ENCODE measurements at regions not wholly inside any gene's neighbourhood (a gene's known extent, or its start where the extent isn't known, plus 50 kb on each side); places are given as distances from the start of the nearest gene placed in this dataset.

- TF ChIP-seq CTCF (IDR thresholded peaks at IDR 0.05; ENCODE audit: insufficient read depth, low read length, poor library complexity, severe bottlenecking) (no peak), EZH2phosphoT487 (conservative IDR thresholded peaks at IDR 0.05; ENCODE audit: low read length) (no peak)
These were observed 265.9 kb downstream of the SHQ1 start for GRCh38 chr3:72582211-72582878.

Data from SU-DHL-6 (cell line).